ENCODE measurements at regions not wholly inside any gene's neighbourhood (a gene's known extent, or its start where the extent isn't known, plus 50 kb on each side); places are given as distances from the start of the nearest gene placed in this dataset.

- Histone ChIP-seq H2BK5ac (ENCODE audit: low read depth, low read length) (no peak overlapping the region), H3K4me1 (replicated peaks in 1 of 4; ENCODE audit: control insufficient read depth in 3 of 4, insufficient read depth in 4 of 4, low read length in 3 of 4) (no peaks in the 10 kb centered on the region), H3K56ac (replicated peaks; ENCODE audit: insufficient read length, low read depth, low read length) (no peak overlapping the region), H3K9ac (replicated peaks in 1 of 4; ENCODE audit: extremely low read depth in 1 of 4, low read depth in 3 of 4, low read length in 3 of 4) (no peak overlapping the region), H3K4ac (replicated peaks; ENCODE audit: insufficient read length, low read depth, low read length) (no peak overlapping the region), H3K79me1 (ENCODE audit: low read depth, low read length) (no peaks in the 10 kb centered on the region), H2BK120ac (replicated peaks; ENCODE audit: low read depth, low read length) (no peak overlapping the region), H3K4me3 (ENCODE audit: extremely low read depth in 1 of 4, insufficient read depth in 2 of 4, low read depth in 3 of 4, low read length in 4 of 4) (no peak overlapping the region), H2BK12ac (ENCODE audit: low read depth, low read length) (no peak overlapping the region), H3K27ac (ENCODE audit: low read depth, low read length) (no peak overlapping the region), H3K14ac (ENCODE audit: insufficient read length) (no peak overlapping the region), H3K79me2 (ENCODE audit: control insufficient read depth in 1 of 2, insufficient read depth in 2 of 2, low read length in 2 of 2) (no peaks in the 10 kb centered on the region), H3K23ac (ENCODE audit: insufficient read length) (no peak overlapping the region), H4K91ac (replicated peaks; ENCODE audit: insufficient read length, low read length) (no peak overlapping the region), H3K36me3 (ENCODE audit: control insufficient read depth in 2 of 4, insufficient read depth in 4 of 4, low read length in 3 of 4) (no peaks in the 10 kb centered on the region), H3K27me3 (replicated peaks in 1 of 4; ENCODE audit: control insufficient read depth in 3 of 4, extremely low read depth in 1 of 4, insufficient read depth in 3 of 4, low read length in 3 of 4) (no peaks in the 10 kb centered on the region), H3K23me2 (ENCODE audit: low read depth, low read length) (no peaks in the 10 kb centered on the region), H3K18ac (ENCODE audit: extremely low read depth, low read length) (no peak overlapping the region), H3K4me2 (ENCODE audit: insufficient read depth in 1 of 2, low read depth in 2 of 2, low read length in 2 of 2) (no peak overlapping the region), H2BK15ac (ENCODE audit: low read length) (no peak overlapping the region), H4K20me1 (replicated peaks in 1 of 2; ENCODE audit: control insufficient read depth in 1 of 2, insufficient read depth in 2 of 2, low read length in 2 of 2) (no peaks in the 10 kb centered on the region), H4K5ac (ENCODE audit: insufficient read length, low read depth, low read length) (no peak overlapping the region), H2AFZ (ENCODE audit: low read length) (no peak overlapping the region), H3K9me3 (ENCODE audit: insufficient read depth in 2 of 2, low read depth in 1 of 2, low read length in 1 of 2) (no peaks in the 10 kb centered on the region), H4K8ac (ENCODE audit: extremely low read depth, insufficient read depth, low read length) (no peak overlapping the region), H2AK5ac (ENCODE audit: low read depth, low read length) (no peak overlapping the region), H2BK20ac (ENCODE audit: low read length) (no peak overlapping the region)
- TF ChIP-seq CEBPB (IDR thresholded peaks at IDR 0.05; ENCODE audit: low read depth, low read length) = no peak
- no peak for TF ChIP-seq SIRT6 (IDR thresholded peaks at IDR 0.05; ENCODE audit: low read length)
- no peak for TF ChIP-seq BCL11A (IDR thresholded peaks at IDR 0.05; ENCODE audit: low read depth in 2 of 2, low read length in 2 of 2)
- no peak for TF ChIP-seq SRF (IDR thresholded peaks at IDR 0.05; ENCODE audit: low read depth, low read length)
- no peak for TF ChIP-seq SP2 (IDR thresholded peaks at IDR 0.05; ENCODE audit: low read length)
- TF ChIP-seq KDM4A (IDR thresholded peaks at IDR 0.05; ENCODE audit: low read depth, low read length, severe bottlenecking) = no peak
- TF ChIP-seq CREB1 (IDR thresholded peaks at IDR 0.05) = no peak
- POLR2A ChIA-PET (ENCODE audit: partially characterized antibody) = interaction anchor here (0.6 kb wide), 1 partner anchor 160 kb away, joined by 3 read pairs; no protein-coding TSS in a partner anchor
- CTCF ChIA-PET (ENCODE audit: partially characterized antibody) = interaction anchor here (1.0 to 2.7 kb wide), 4 partner anchors 10 to 32 kb away, joined by 3 to 24 read pairs (median 5); no protein-coding TSS in a partner anchor
- FAIRE-seq (no peak), DNase-seq (ENCODE audit: low read depth in 1 of 2, low spot score in 2 of 2) (no peak)
- 81% methylated on average over 4 of the region's 4 CpGs; no CpG with 5 or more reads in 1 of the 2 experiments for WGBS, 2 experiments (ENCODE audit: extremely low coverage in 1 of 2, insufficient coverage in 1 of 2, insufficient read length in 1 of 2, insufficient replicate concordance in 2 of 2, low coverage in 1 of 2, low lambda C conversion rate in 2 of 2, missing lambda C conversion rate in 1 of 2)
Observed at GRCh38 chr9:71479621-71480020, 288.7 kb downstream of the CEMIP2 start.
